ENCODE measurements at regions not wholly inside any gene's neighbourhood (a gene's known extent, or its start where the extent isn't known, plus 50 kb on each side); places are given as distances from the start of the nearest gene placed in this dataset.

- WGBS, 2 donors = 82 to 91% methylated on average over 4 to 6 of the region's 6 CpGs
- no peak overlapping the region for H3K27ac ChIP-seq
- ATAC-seq (ENCODE audit: low FRiP score in 2 of 2) = no peak
- H3K36me3 ChIP-seq = no peaks in the 10 kb centered on the region
- no peaks in the 10 kb centered on the region for H3K9me3 ChIP-seq
- TF ChIP-seq POLR2A (IDR thresholded peaks at IDR 0.05) (no peak), EP300 (IDR thresholded peaks at IDR 0.05) (no peak), POLR2AphosphoS5 (IDR thresholded peaks at IDR 0.05) (no peak)
- TF ChIP-seq, protein P1, sequence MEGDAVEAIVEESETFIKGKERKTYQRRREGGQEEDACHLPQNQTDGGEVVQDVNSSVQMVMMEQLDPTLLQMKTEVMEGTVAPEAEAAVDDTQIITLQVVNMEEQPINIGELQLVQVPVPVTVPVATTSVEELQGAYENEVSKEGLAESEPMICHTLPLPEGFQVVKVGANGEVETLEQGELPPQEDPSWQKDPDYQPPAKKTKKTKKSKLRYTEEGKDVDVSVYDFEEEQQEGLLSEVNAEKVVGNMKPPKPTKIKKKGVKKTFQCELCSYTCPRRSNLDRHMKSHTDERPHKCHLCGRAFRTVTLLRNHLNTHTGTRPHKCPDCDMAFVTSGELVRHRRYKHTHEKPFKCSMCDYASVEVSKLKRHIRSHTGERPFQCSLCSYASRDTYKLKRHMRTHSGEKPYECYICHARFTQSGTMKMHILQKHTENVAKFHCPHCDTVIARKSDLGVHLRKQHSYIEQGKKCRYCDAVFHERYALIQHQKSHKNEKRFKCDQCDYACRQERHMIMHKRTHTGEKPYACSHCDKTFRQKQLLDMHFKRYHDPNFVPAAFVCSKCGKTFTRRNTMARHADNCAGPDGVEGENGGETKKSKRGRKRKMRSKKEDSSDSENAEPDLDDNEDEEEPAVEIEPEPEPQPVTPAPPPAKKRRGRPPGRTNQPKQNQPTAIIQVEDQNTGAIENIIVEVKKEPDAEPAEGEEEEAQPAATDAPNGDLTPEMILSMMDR (IDR thresholded peaks at IDR 0.05) = no peak
- no peak overlapping the region for H3K4me3 ChIP-seq
- DNase-seq = no peak
- no peaks in the 10 kb centered on the region for H3K27me3 ChIP-seq
- no peaks in the 10 kb centered on the region for H3K4me1 ChIP-seq
Observed at GRCh38 chr6:159441704-159441981, 251.4 kb downstream of the SOD2 start.

GRCh38 chr6:159440911-159441703 lies 251.9 kb downstream of the SOD2 start:
- H3K4me1 ChIP-seq = no peaks in the 10 kb centered on the region
- H3K9me3 ChIP-seq = no peaks in the 10 kb centered on the region
- DNase-seq (no peak), ATAC-seq (ENCODE audit: low FRiP score in 2 of 2) (no peak)
- TF ChIP-seq EP300 (IDR thresholded peaks at IDR 0.05) = no peak
- no peak for TF ChIP-seq POLR2AphosphoS5 (IDR thresholded peaks at IDR 0.05)
- no peak for TF ChIP-seq POLR2A (IDR thresholded peaks at IDR 0.05)
- TF ChIP-seq, protein P1 (IDR thresholded peaks at IDR 0.05) = no peak
- no peaks in the 10 kb centered on the region for H3K27me3 ChIP-seq
- H3K27ac ChIP-seq = no peak overlapping the region
- 86 to 92% methylated on average over 7 of the region's 7 CpGs for WGBS, 2 donors
- no peak overlapping the region for H3K4me3 ChIP-seq
- H3K36me3 ChIP-seq = no peaks in the 10 kb centered on the region

GRCh38 chr6:159440349-159440748 lies 252.7 kb downstream of the SOD2 start:
- TF ChIP-seq, protein P1 (IDR thresholded peaks at IDR 0.05) = no peak
- TF ChIP-seq EP300 (IDR thresholded peaks at IDR 0.05) = no peak
- TF ChIP-seq POLR2AphosphoS5 (IDR thresholded peaks at IDR 0.05) = no peak
- TF ChIP-seq POLR2A (IDR thresholded peaks at IDR 0.05) = no peak
- no peaks in the 10 kb centered on the region for H3K9me3 ChIP-seq
- H3K4me3 ChIP-seq = no peak overlapping the region
- H3K27ac ChIP-seq = no peak overlapping the region
- no peaks in the 10 kb centered on the region for H3K36me3 ChIP-seq
- no peak for DNase-seq
- no peak for ATAC-seq (ENCODE audit: low FRiP score in 2 of 2)
- 85% methylated on average over 4 of the region's 4 CpGs for WGBS, 2 donors
- H3K4me1 ChIP-seq = no peaks in the 10 kb centered on the region
- no peaks in the 10 kb centered on the region for H3K27me3 ChIP-seq

DNA sequence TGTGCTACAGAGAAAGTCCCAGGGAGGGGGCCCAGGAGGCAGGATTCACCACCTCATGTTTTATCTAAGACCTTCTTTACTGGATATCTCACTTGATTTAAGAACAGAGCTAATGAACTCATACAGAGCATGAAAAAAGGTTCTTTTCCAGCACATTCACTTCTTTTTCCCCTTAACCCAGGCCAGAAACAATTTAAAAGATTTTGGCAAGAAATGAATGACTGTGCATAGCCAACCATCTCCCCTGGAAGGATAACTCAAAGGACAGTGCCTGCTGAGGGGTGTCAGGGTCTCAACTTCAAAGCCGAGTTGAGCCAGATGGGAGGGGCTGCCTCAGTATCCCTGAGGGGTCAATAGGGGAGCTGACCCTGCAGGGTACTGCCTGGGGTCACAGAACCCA lies 253.4 kb downstream of the SOD2 start:
- WGBS, 2 donors = 79 to 83% methylated on average over 1 of the region's 1 CpG
- ATAC-seq (ENCODE audit: low FRiP score in 2 of 2) (no peak), DNase-seq (no peak)
- no peak for TF ChIP-seq EP300 (IDR thresholded peaks at IDR 0.05)
- no peak for TF ChIP-seq POLR2AphosphoS5 (IDR thresholded peaks at IDR 0.05)
- TF ChIP-seq, protein P1 (IDR thresholded peaks at IDR 0.05) = no peak
- TF ChIP-seq POLR2A (IDR thresholded peaks at IDR 0.05) = no peak
- H3K9me3 ChIP-seq = peaks cover 0 to 1% (median 0%) of the 10 kb centered on the region in 4 donors
- no peak overlapping the region for H3K4me3 ChIP-seq
- H3K27me3 ChIP-seq = no peaks in the 10 kb centered on the region
- no peaks in the 10 kb centered on the region for H3K36me3 ChIP-seq
- no peaks in the 10 kb centered on the region for H3K4me1 ChIP-seq
- H3K27ac ChIP-seq = no peak overlapping the region

- DNase-seq (no peak), ATAC-seq (ENCODE audit: low FRiP score in 2 of 2) (no peak)
- Histone ChIP-seq H3K36me3 (no peaks in the 10 kb centered on the region), H3K27ac (no peak overlapping the region), H3K9me3 (peaks cover 0 to 17% (median 11%) of the 10 kb centered on the region in 4 donors), H3K4me3 (no peak overlapping the region), H3K27me3 (no peaks in the 10 kb centered on the region), H3K4me1 (no peaks in the 10 kb centered on the region)
- TF ChIP-seq EP300 (IDR thresholded peaks at IDR 0.05) (no peak), POLR2AphosphoS5 (IDR thresholded peaks at IDR 0.05) (no peak), POLR2A (IDR thresholded peaks at IDR 0.05) (no peak)
- TF ChIP-seq, protein P1 (IDR thresholded peaks at IDR 0.05) = no peak
- WGBS, 2 donors = 72 to 76% methylated on average over 2 of the region's 2 CpGs
Observed at GRCh38 chr6:159438106-159438505, 254.9 kb downstream of the SOD2 start.

Data from upper lobe of left lung (tissue), 6 donors.